ENCODE measurements at regions not wholly inside any gene's neighbourhood (a gene's known extent, or its start where the extent isn't known, plus 50 kb on each side); places are given as distances from the start of the nearest gene placed in this dataset.

DNA sequence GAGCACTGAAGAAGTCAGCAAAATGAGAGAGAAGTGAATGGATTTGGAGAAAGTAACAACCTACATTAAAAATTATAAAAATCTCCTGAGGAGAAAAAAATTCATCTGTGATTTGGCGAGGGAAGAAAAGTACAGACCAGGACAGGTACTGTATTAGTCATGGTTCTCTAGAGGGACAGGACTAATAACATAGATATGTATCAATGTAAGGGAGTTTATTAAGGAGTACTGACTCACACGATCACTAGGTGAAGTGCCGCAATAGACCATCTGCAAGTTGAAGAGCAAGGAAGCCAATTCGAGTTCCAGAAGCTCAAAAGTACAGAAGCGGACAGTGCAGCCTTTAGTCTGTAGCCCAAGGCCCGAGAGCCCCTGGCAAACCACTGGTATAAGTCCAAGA is 1004.4 kb upstream of the ALCAM start:
- H3K4me3 Mint-ChIP-seq = no peak overlapping the region
- no peak for DNase-seq
- POLR2A ChIA-PET = no interaction called here
- CTCF ChIA-PET = no interaction called here
- H3K27me3 Mint-ChIP-seq (ENCODE audit: low read depth) = no peaks in the 10 kb centered on the region
- no peak for ATAC-seq
- no peak overlapping the region for H3K27ac Mint-ChIP-seq
- H3K9me3 Mint-ChIP-seq (ENCODE audit: insufficient read depth) = peaks cover 4% of the 10 kb centered on the region
- no peaks in the 10 kb centered on the region for H3K36me3 Mint-ChIP-seq (ENCODE audit: low read depth)
- H3K4me1 Mint-ChIP-seq (ENCODE audit: low read depth) = no peaks in the 10 kb centered on the region

DNA sequence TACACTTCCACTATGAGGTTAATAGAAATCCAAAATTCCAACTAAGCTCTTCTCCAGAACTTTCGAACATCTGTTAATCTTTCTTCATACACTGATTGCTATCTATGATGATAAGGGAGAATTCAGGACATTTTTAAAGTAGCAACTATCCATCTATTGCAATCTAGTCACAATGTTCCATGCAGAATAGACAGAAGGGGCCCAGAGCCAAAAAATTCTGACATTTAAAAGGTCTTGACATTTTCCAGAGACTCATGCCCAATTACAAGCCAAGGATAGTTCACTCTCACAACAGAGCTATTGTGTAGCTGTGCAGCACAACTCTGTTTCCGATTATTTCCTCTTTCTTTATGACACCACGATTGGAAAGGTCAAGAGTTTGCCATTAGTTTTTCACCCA is 999.7 kb upstream of the ALCAM start:
- Mint-ChIP-seq H3K27ac (no peak overlapping the region), H3K9me3 (ENCODE audit: insufficient read depth) (peaks cover 4% of the 10 kb centered on the region), H3K4me1 (ENCODE audit: low read depth) (no peaks in the 10 kb centered on the region), H3K4me3 (no peak overlapping the region), H3K27me3 (ENCODE audit: low read depth) (no peaks in the 10 kb centered on the region), H3K36me3 (ENCODE audit: low read depth) (no peaks in the 10 kb centered on the region)
- ATAC-seq (no peak), DNase-seq (no peak)
- CTCF ChIA-PET = no interaction called here
- POLR2A ChIA-PET = no interaction called here

DNA sequence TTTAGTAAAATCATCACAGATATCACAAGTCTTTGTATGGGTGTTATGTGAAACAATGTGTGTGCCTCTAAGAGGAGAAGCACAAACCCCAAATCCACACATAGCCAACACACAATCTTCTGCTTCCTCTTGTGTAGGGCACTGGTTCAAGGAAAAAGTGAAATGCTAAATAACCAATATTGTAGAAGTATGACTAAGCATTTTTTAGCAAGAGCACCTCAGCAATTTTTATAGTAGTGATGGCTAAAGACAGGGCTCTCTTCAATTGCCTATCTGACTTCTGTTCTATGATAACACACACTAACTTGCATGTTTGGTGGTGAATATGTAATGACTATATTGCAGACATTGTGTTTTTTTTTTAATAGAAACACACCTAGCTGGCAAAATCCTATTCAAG is 997.9 kb upstream of the ALCAM start:
- POLR2A ChIA-PET = no interaction called here
- H3K27me3 Mint-ChIP-seq (ENCODE audit: low read depth) = no peaks in the 10 kb centered on the region

GRCh38 chr3:104385421-104385820 is 981.3 kb upstream of the ALCAM start:
- no peaks in the 10 kb centered on the region for H3K27me3 Mint-ChIP-seq (ENCODE audit: low read depth)
- DNase-seq (no peak), ATAC-seq (no peak)
- H3K4me3 Mint-ChIP-seq = no peak overlapping the region
- H3K4me1 Mint-ChIP-seq (ENCODE audit: low read depth) = no peaks in the 10 kb centered on the region
- ChIA-PET POLR2A (no interaction called here), CTCF (no interaction called here)
- peaks cover 12% of the 10 kb centered on the region for H3K9me3 Mint-ChIP-seq (ENCODE audit: insufficient read depth)
- no peaks in the 10 kb centered on the region for H3K36me3 Mint-ChIP-seq (ENCODE audit: low read depth)
- no peak overlapping the region for H3K27ac Mint-ChIP-seq

More for the DNA sequence above, 997.9 kb upstream of the ALCAM start:
- ATAC-seq (no peak), DNase-seq (no peak)
- Mint-ChIP-seq H3K4me1 (ENCODE audit: low read depth) (no peaks in the 10 kb centered on the region), H3K4me3 (no peak overlapping the region), H3K27ac (no peak overlapping the region), H3K36me3 (ENCODE audit: low read depth) (no peaks in the 10 kb centered on the region), H3K9me3 (ENCODE audit: insufficient read depth) (peaks cover under 1% of the 10 kb centered on the region)
- CTCF ChIA-PET = no interaction called here

DNA sequence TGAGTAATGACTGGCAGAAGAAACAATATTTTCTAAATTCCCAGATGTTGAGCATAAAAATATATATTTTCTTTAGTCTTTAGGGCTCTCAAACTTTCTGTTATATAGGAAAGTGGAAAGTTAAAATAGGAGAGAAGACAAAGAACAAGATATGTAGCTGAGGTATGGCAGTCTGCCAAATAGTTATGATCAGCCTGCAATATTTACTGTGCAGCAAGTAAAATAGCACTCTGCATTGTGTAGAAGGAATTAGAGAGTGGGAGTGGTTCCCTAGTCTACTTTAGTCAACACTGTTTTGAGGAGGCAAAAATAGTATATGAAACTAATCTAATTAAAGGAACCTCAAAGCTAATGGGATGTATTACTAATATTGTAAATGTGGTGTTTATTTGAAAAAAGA is 978.1 kb upstream of the ALCAM start:
- Mint-ChIP-seq H3K4me1 (ENCODE audit: low read depth) (no peaks in the 10 kb centered on the region), H3K36me3 (ENCODE audit: low read depth) (no peaks in the 10 kb centered on the region), H3K4me3 (no peak overlapping the region), H3K27me3 (ENCODE audit: low read depth) (no peaks in the 10 kb centered on the region), H3K9me3 (ENCODE audit: insufficient read depth) (peaks cover 4% of the 10 kb centered on the region), H3K27ac (no peak overlapping the region)
- CTCF ChIA-PET = no interaction called here
- DNase-seq (no peak), ATAC-seq (no peak)
- POLR2A ChIA-PET = no interaction called here

- H3K4me1 Mint-ChIP-seq (ENCODE audit: low read depth) = no peaks in the 10 kb centered on the region
- no peak overlapping the region for H3K27ac Mint-ChIP-seq
- no peaks in the 10 kb centered on the region for H3K36me3 Mint-ChIP-seq (ENCODE audit: low read depth)
- H3K4me3 Mint-ChIP-seq = no peak overlapping the region
- CTCF ChIA-PET = no interaction called here
- POLR2A ChIA-PET = no interaction called here
- H3K27me3 Mint-ChIP-seq (ENCODE audit: low read depth) = no peaks in the 10 kb centered on the region
- peaks cover 4% of the 10 kb centered on the region for H3K9me3 Mint-ChIP-seq (ENCODE audit: insufficient read depth)
- no peak for ATAC-seq
- DNase-seq = no peak
These were observed 974.4 kb upstream of the ALCAM start for GRCh38 chr3:104392327-104392726.

DNA sequence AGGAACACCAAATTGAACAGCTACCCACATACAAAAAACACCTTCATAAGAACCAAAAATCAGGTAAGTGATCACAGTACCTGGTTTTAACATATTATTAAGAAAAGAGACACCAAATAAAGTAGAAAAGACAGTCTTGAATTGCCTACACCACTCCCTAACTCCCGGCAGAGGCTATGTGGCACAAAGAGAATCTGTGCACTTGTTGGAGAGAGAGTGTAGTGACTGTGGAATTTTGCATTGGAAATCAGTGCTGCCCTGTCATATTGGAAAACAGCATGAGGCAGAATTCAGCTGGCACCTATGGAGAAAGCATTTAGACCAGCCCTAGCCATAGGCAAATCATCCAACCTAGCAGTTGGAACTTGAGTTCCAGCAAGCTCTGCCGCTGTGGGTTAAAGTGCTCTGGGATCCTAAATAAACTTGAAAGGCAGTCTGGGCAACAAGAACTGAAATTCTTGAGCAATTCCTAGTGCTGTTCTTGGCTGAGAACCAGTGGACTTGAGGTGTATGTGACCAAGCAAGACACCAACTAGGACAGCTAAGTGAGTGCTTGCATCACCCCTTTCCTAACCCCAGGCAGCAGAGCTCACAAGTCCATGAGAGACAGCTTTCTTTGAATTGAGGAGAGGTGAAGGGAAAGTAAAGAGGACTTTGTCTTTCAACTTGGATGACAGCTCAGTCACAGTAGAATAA is 969.6 kb upstream of the ALCAM start:
- Mint-ChIP-seq H3K4me1 (ENCODE audit: low read depth) (no peaks in the 10 kb centered on the region), H3K27ac (no peak overlapping the region), H3K9me3 (ENCODE audit: insufficient read depth) (peaks cover 13% of the 10 kb centered on the region), H3K27me3 (ENCODE audit: low read depth) (no peaks in the 10 kb centered on the region), H3K4me3 (no peak overlapping the region), H3K36me3 (ENCODE audit: low read depth) (no peaks in the 10 kb centered on the region)
- DNase-seq (no peak), ATAC-seq (no peak)
- ChIA-PET CTCF (interaction anchor here (1.1 kb wide), 1 partner anchor 19 kb away, joined by 3 read pairs; no protein-coding TSS in a partner anchor), POLR2A (no interaction called here)

GRCh38 chr3:104397713-104398112 is 969.0 kb upstream of the ALCAM start:
- no peak overlapping the region for H3K4me3 Mint-ChIP-seq
- H3K9me3 Mint-ChIP-seq (ENCODE audit: insufficient read depth) = peaks cover 13% of the 10 kb centered on the region
- ATAC-seq (no peak), DNase-seq (no peak)
- H3K27ac Mint-ChIP-seq = no peak overlapping the region
- H3K27me3 Mint-ChIP-seq (ENCODE audit: low read depth) = no peaks in the 10 kb centered on the region
- ChIA-PET POLR2A (no interaction called here), CTCF (interaction anchor here (1.1 kb wide), 1 partner anchor 18 kb away, joined by 3 read pairs; no protein-coding TSS in a partner anchor)
- H3K36me3 Mint-ChIP-seq (ENCODE audit: low read depth) = no peaks in the 10 kb centered on the region
- H3K4me1 Mint-ChIP-seq (ENCODE audit: low read depth) = no peaks in the 10 kb centered on the region

DNA sequence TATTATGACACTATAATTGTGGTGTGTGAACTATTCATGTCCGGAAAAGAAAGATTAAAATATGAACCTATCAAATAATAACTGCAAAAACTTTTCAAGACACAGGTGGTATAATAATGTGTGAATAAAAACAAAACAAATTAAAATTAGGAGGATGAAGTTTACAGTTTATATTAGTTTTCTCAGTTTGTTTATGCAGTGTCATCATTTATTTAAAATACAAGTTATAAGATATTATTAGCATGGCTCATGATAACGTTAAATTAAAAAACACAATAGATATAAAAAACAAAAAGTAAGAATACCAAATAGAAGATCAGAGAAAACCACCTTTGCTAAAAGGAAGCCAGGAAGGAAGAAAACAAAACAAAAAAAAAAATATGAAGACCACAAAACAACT is 963.8 kb upstream of the ALCAM start:
- no peaks in the 10 kb centered on the region for H3K4me1 Mint-ChIP-seq (ENCODE audit: low read depth)
- no peaks in the 10 kb centered on the region for H3K36me3 Mint-ChIP-seq (ENCODE audit: low read depth)
- DNase-seq (no peak), ATAC-seq (no peak)
- no peaks in the 10 kb centered on the region for H3K27me3 Mint-ChIP-seq (ENCODE audit: low read depth)
- no peak overlapping the region for H3K27ac Mint-ChIP-seq
- POLR2A ChIA-PET = no interaction called here
- CTCF ChIA-PET = no interaction called here
- peaks cover 13% of the 10 kb centered on the region for H3K9me3 Mint-ChIP-seq (ENCODE audit: insufficient read depth)
- no peak overlapping the region for H3K4me3 Mint-ChIP-seq

DNA sequence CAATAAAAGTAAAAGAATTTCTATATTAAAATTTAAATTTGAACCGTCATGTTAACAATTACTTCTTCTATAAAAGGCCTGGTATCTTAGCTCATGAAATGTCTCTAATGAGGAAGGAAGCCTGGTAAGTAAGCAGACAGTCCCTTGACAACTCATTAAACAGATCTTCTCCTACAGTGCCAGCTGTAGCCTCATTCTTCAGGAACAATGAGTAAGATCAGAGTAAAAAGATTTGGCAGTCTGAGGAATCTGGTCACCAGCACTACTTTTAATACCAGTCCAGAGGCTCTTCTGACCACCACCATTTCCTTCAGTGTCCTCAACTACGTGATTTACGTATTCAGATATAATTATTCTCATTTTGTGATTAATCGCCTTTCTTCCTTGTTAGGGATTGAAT is 955.0 kb upstream of the ALCAM start:
- Mint-ChIP-seq H3K27me3 (ENCODE audit: low read depth) (no peaks in the 10 kb centered on the region), H3K4me1 (ENCODE audit: low read depth) (no peaks in the 10 kb centered on the region), H3K36me3 (ENCODE audit: low read depth) (no peaks in the 10 kb centered on the region), H3K9me3 (ENCODE audit: insufficient read depth) (no peaks in the 10 kb centered on the region), H3K27ac (no peak overlapping the region), H3K4me3 (no peak overlapping the region)
- ChIA-PET CTCF (no interaction called here), POLR2A (interaction anchor here (0.6 kb wide), 1 partner anchor 27 kb away, joined by 4 read pairs; no protein-coding TSS in a partner anchor)
- no peak for DNase-seq
- no peak for ATAC-seq

GRCh38 chr3:104412608-104413580 is 953.8 kb upstream of the ALCAM start:
- no peak overlapping the region for H3K27ac Mint-ChIP-seq
- no peaks in the 10 kb centered on the region for H3K9me3 Mint-ChIP-seq (ENCODE audit: insufficient read depth)
- ATAC-seq = no peak
- ChIA-PET CTCF (no interaction called here), POLR2A (no interaction called here)
- H3K36me3 Mint-ChIP-seq (ENCODE audit: low read depth) = no peaks in the 10 kb centered on the region
- no peaks in the 10 kb centered on the region for H3K4me1 Mint-ChIP-seq (ENCODE audit: low read depth)
- no peak for DNase-seq
- no peak overlapping the region for H3K4me3 Mint-ChIP-seq
- no peaks in the 10 kb centered on the region for H3K27me3 Mint-ChIP-seq (ENCODE audit: low read depth)

DNA sequence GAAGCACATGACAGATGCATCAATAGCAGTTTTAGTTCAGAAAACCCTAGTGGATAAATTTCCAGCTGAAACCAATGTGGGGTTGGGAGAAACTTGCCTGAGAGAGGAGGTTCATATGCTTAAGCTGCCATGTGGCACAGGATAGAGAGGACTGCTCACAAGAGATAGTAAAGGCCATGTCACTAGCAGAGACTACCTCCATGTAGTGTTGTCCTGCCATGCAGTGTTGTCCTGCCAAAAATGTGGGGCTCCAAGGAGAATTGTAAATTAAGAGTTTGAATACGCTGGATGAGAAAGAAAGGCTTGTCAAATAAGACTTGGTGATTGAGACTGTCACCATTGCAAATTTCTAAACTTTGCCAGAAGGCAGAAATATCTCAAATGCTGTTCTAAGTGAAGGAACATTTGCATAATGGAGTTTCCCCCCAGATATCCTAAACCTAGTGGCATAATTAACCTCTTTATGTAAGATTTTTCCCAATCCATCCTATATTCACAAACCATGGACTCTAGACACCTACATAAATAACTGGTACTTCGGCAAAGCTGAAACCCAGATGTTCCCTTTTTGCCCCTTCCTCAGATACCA is 938.3 kb upstream of the ALCAM start:
- Mint-ChIP-seq H3K27ac (no peak overlapping the region), H3K4me1 (ENCODE audit: low read depth) (no peaks in the 10 kb centered on the region), H3K36me3 (ENCODE audit: low read depth) (no peaks in the 10 kb centered on the region), H3K4me3 (no peak overlapping the region), H3K9me3 (ENCODE audit: insufficient read depth) (peaks cover 4% of the 10 kb centered on the region), H3K27me3 (ENCODE audit: low read depth) (no peaks in the 10 kb centered on the region)
- CTCF ChIA-PET = no interaction called here
- DNase-seq (no peak), ATAC-seq (no peak)
- POLR2A ChIA-PET = no interaction called here
